SIG-M5 treated with dmso at 0.1 percent for 504 hours (cell line): ENCODE measurements at regions not wholly inside any gene's neighbourhood (a gene's known extent, or its start where the extent isn't known, plus 50 kb on each side); places are given as distances from the start of the nearest gene placed in this dataset.

Experiments used
- DNase-seq: peaks from one replicate; lab custom pipeline; 2025; ENCODE audit not compliant: unreplicated experiment; lab: John Stamatoyannopoulos, UW

- no peak for DNase-seq
Observed at GRCh38 chr14:53896726-53897125, 59.9 kb downstream of the BMP4 start.

GRCh38 chr14:53894456-53894855 lies 62.2 kb downstream of the BMP4 start:
- no peak for DNase-seq

GRCh38 chr14:53893374-53893773 lies 63.3 kb downstream of the BMP4 start:
- DNase-seq, result no peak

- no peak for DNase-seq
Observed at GRCh38 chr14:53890611-53891101, 66.0 kb downstream of the BMP4 start.

- no peak for DNase-seq
Observed at GRCh38 chr14:53888535-53889386, 67.9 kb downstream of the BMP4 start.

- no peak for DNase-seq
Observed at GRCh38 chr14:53885136-53885640, 71.4 kb downstream of the BMP4 start.

GRCh38 chr14:53884601-53885000 lies 72.0 kb downstream of the BMP4 start:
- DNase-seq, result no peak

- no peak for DNase-seq
Observed at GRCh38 chr14:53883739-53884138, 72.9 kb downstream of the BMP4 start.

- no peak for DNase-seq
Observed at GRCh38 chr14:53882684-53883083, 73.9 kb downstream of the BMP4 start.

- DNase-seq, result no peak
Observed at GRCh38 chr14:53881921-53882320, 74.7 kb downstream of the BMP4 start.

- no peak for DNase-seq
Observed at GRCh38 chr14:53881161-53881871, 75.3 kb downstream of the BMP4 start.

GRCh38 chr14:53880761-53881160 lies 75.9 kb downstream of the BMP4 start:
- no peak for DNase-seq

GRCh38 chr14:53879747-53880146 lies 76.9 kb downstream of the BMP4 start:
- DNase-seq, result no peak

GRCh38 chr14:53879022-53879686 lies 77.5 kb downstream of the BMP4 start:
- no peak for DNase-seq

GRCh38 chr14:53875324-53875897 lies 81.2 kb downstream of the BMP4 start:
- DNase-seq, result no peak

GRCh38 chr14:53874704-53875103 lies 81.9 kb downstream of the BMP4 start:
- DNase-seq, result no peak

GRCh38 chr14:53872681-53873089 lies 83.9 kb downstream of the BMP4 start:
- DNase-seq, result no peak

GRCh38 chr14:53871951-53872350 lies 84.7 kb downstream of the BMP4 start:
- no peak for DNase-seq

- DNase-seq, result no peak
Observed at GRCh38 chr14:53871011-53871410, 85.6 kb downstream of the BMP4 start.

- no peak for DNase-seq
Observed at GRCh38 chr14:53865711-53866110, 90.9 kb downstream of the BMP4 start.

- no peak for DNase-seq
Observed at GRCh38 chr14:53861781-53862180, 94.8 kb downstream of the BMP4 start.
